Calu3 (cell line): ENCODE measurements at regions not wholly inside any gene's neighbourhood (a gene's known extent, or its start where the extent isn't known, plus 50 kb on each side); places are given as distances from the start of the nearest gene placed in this dataset.

Source experiments
- BruUV-seq: library from RNA; stranded (reverse); fragments of 400-500 nt; replicated peaks from 2 replicates; lab custom pipeline; 2021; lab: Mats Ljungman, UMichigan
- CTCF ChIA-PET: fragments of 300-600 bp; sonication (Branson Sonifier 250); formaldehyde crosslinking; loops from one replicate; lab custom pipeline; 2022; ENCODE audit warnings: antibody characterized with exemption; lab: Charles Lee
- DNase-seq: peaks from one replicate; pipeline ENCODE4 v3.0.0; 2022
- H3K27ac Mint-ChIP-seq: one replicate; pipeline ENCODE4 v1.8.0; 2022; ENCODE audit warnings: mixed read lengths; ENCODE audit not compliant: unreplicated experiment
- H3K27me3 Mint-ChIP-seq: one replicate; pipeline ENCODE4 v1.8.0; 2022; ENCODE audit warnings: mixed read lengths; ENCODE audit not compliant: unreplicated experiment
- H3K36me3 Mint-ChIP-seq: one replicate; pipeline ENCODE4 v1.8.0; 2022; ENCODE audit warnings: mild to moderate bottlenecking, moderate library complexity, mixed read lengths; ENCODE audit not compliant: insufficient read depth, unreplicated experiment
- H3K4me1 Mint-ChIP-seq: one replicate; pipeline ENCODE4 v1.8.0; 2022; ENCODE audit warnings: mild to moderate bottlenecking, low read depth, mixed read lengths; ENCODE audit not compliant: unreplicated experiment
- H3K4me3 Mint-ChIP-seq: one replicate; pipeline ENCODE4 v1.8.0; 2022; ENCODE audit warnings: mild to moderate bottlenecking, low read depth, moderate library complexity, mixed read lengths; ENCODE audit not compliant: unreplicated experiment
- H3K9me3 Mint-ChIP-seq: one replicate; pipeline ENCODE4 v1.8.0; 2022; ENCODE audit warnings: low read depth, mixed read lengths; ENCODE audit not compliant: unreplicated experiment
- intact Hi-C: fragments of 100-400 bp; cut with micrococcal nuclease; formaldehyde crosslinking; loops from one replicate; pipeline ENCODE4 v1.10.0; 2022; ENCODE audit not compliant: unreplicated experiment
- TF ChIP-seq, protein P1 (sequence below): fragments of 200-600 bp; IDR thresholded peaks from one replicate; pipeline ENCODE4 v1.8.0; 2022; ENCODE audit warnings: antibody characterized with exemption; ENCODE audit not compliant: unreplicated experiment

DNA sequence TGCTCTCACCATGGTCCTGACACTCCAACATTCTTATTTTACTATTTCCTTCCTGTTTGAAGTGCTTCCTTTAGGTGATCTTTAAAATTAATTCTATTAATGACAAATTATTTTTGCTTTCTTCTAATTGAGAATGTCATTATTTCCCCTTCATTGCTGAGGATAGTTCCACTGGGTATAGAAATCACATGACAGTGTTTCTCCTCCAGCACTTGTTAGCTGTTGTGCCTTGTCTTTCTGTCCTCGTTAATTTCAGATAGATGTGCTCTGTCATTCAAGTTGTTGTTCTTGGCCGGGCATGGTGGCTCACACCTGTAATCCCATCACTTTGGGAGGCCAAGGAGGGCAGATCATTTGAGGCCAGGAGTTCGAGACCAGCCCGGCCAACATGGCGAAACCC, 321.0 kb upstream of the RAB6C start:
- H3K36me3 Mint-ChIP-seq, result no peaks in the 10 kb centered on the region
- intact Hi-C loops, result no loop called here
- DNase-seq, result no peak
- CTCF ChIA-PET, result no interaction called here
- H3K27ac Mint-ChIP-seq, result no peak overlapping the region
- no peak overlapping the region for H3K4me3 Mint-ChIP-seq
- H3K4me1 Mint-ChIP-seq, result no peaks in the 10 kb centered on the region
- no peaks in the 10 kb centered on the region for H3K27me3 Mint-ChIP-seq
- H3K9me3 Mint-ChIP-seq, result peaks cover 5% of the 10 kb centered on the region
- BruUV-seq, result no TSS peak
- TF ChIP-seq, protein P1, sequence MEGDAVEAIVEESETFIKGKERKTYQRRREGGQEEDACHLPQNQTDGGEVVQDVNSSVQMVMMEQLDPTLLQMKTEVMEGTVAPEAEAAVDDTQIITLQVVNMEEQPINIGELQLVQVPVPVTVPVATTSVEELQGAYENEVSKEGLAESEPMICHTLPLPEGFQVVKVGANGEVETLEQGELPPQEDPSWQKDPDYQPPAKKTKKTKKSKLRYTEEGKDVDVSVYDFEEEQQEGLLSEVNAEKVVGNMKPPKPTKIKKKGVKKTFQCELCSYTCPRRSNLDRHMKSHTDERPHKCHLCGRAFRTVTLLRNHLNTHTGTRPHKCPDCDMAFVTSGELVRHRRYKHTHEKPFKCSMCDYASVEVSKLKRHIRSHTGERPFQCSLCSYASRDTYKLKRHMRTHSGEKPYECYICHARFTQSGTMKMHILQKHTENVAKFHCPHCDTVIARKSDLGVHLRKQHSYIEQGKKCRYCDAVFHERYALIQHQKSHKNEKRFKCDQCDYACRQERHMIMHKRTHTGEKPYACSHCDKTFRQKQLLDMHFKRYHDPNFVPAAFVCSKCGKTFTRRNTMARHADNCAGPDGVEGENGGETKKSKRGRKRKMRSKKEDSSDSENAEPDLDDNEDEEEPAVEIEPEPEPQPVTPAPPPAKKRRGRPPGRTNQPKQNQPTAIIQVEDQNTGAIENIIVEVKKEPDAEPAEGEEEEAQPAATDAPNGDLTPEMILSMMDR, result no peak

DNA sequence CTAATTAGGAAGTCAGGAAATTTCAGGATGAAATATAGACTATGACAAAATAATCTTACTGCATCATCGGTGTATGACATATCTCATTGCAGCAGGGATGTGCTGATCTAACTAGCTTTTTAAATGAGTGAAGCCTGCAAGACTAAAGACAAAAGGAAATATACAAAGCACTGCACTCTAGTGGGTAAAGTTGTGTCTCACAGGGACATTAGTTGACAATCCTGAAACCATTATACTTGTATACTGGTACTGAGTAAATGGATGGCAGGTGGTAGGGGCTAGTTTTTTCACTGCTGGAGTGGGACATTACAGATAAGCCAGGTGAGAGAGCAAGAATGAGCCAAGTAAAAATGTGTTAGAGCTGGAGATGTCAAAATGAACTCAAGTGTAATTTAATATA, 317.5 kb upstream of the RAB6C start:
- DNase-seq, result no peak
- Mint-ChIP-seq H3K9me3 (peaks cover 7% of the 10 kb centered on the region), H3K27me3 (no peaks in the 10 kb centered on the region), H3K27ac (no peak overlapping the region), H3K36me3 (no peaks in the 10 kb centered on the region), H3K4me1 (no peaks in the 10 kb centered on the region), H3K4me3 (no peak overlapping the region)
- TF ChIP-seq, protein P1, result no peak
- intact Hi-C loops, result no loop called here
- no TSS peak for BruUV-seq
- CTCF ChIA-PET, result no interaction called here

DNA sequence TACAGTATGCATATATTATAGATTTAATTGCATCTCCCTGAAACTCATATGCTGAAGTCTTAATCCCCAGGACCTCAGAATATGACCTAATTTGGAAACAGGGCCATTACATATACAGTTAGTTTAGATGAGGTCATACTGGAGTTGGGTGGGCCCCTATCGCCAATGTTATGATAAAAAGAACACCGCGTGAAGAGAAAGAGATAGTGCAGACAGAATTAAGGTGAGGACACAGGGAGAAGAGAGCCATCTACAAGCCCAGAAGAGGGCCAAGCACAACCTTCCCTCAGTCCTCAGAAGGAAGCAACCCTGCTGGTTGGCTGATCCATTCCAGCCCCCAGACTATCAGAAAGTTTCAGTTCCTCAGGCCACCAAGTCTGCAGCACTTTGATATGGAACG, 311.9 kb upstream of the RAB6C start:
- peaks cover 4% of the 10 kb centered on the region for H3K9me3 Mint-ChIP-seq
- CTCF ChIA-PET, result no interaction called here
- H3K36me3 Mint-ChIP-seq, result no peaks in the 10 kb centered on the region
- H3K27me3 Mint-ChIP-seq, result no peaks in the 10 kb centered on the region
- no peak overlapping the region for H3K4me3 Mint-ChIP-seq
- intact Hi-C loops, result no loop called here
- no peaks in the 10 kb centered on the region for H3K4me1 Mint-ChIP-seq
- no peak for DNase-seq
- no peak overlapping the region for H3K27ac Mint-ChIP-seq
- TF ChIP-seq, protein P1, result no peak
- BruUV-seq, result no TSS peak

DNA sequence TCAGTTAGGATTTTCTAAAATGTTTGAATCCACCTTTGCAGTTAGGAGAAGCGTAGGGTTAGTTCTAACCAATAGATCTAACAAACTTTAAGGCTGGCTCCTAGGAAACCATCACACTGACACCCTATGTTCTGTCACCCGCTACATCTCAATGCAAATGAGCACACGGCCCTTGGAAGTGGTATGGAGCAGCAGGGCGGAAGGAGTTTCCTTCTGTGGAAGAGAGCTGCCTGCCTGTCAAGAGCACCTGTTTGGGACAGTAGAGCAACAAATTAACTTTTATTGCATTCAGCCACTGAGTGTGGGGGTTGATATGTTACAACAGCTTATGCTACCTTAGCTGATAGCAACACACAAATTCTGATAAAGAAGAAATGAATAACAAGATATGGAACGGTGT, 306.9 kb upstream of the RAB6C start:
- Mint-ChIP-seq H3K4me1 (no peaks in the 10 kb centered on the region), H3K27me3 (no peaks in the 10 kb centered on the region), H3K27ac (no peak overlapping the region), H3K36me3 (no peaks in the 10 kb centered on the region), H3K9me3 (peaks cover 7% of the 10 kb centered on the region), H3K4me3 (no peak overlapping the region)
- TF ChIP-seq, protein P1, result no peak
- CTCF ChIA-PET, result no interaction called here
- BruUV-seq, result no TSS peak
- intact Hi-C loops, result no loop called here
- no peak for DNase-seq
